GM12873 (cell line): ENCODE measurements at regions not wholly inside any gene's neighbourhood (a gene's known extent, or its start where the extent isn't known, plus 50 kb on each side); places are given as distances from the start of the nearest gene placed in this dataset.

ENCODE experiments used
- CTCF ChIP-seq: IDR thresholded peaks from 2 replicates; pipeline ENCODE4 v1.5.1; 2012; ENCODE audit warnings: low read depth, mild to moderate bottlenecking, moderate library complexity, low read length, control low read depth; ENCODE audit not compliant: insufficient read depth; ENCODE audit errors: missing control alignments

- no peak for TF ChIP-seq CTCF
Observed at GRCh38 chr3:110307065-110307809, 764.4 kb upstream of the NECTIN3 start.

GRCh38 chr3:110311541-110311940 is 760.1 kb upstream of the NECTIN3 start:
- TF ChIP-seq CTCF = no peak

GRCh38 chr3:110314512-110315114 is 757.0 kb upstream of the NECTIN3 start:
- peak; percentile 87 for TF ChIP-seq CTCF

GRCh38 chr3:110318108-110318507 is 753.5 kb upstream of the NECTIN3 start:
- TF ChIP-seq CTCF = no peak

- TF ChIP-seq CTCF = no peak
Observed at GRCh38 chr3:110323349-110323748, 748.3 kb upstream of the NECTIN3 start.

GRCh38 chr3:110324171-110324705 is 747.4 kb upstream of the NECTIN3 start:
- TF ChIP-seq CTCF = no peak

- no peak for TF ChIP-seq CTCF
Observed at GRCh38 chr3:110327870-110328269, 743.7 kb upstream of the NECTIN3 start.
